ENCODE measurements at regions not wholly inside any gene's neighbourhood (a gene's known extent, or its start where the extent isn't known, plus 50 kb on each side); places are given as distances from the start of the nearest gene placed in this dataset.
A peak's percentile ranks its signal among the peaks of the same experiment; 100 is the strongest.

- DNase-seq (ENCODE audit: low spot score), result no peak
These were observed 962.1 kb upstream of the EEF2KMT start for GRCh38 chr16:6059671-6060070.

GRCh38 chr16:6057821-6058220 is 960.2 kb upstream of the EEF2KMT start:
- DNase-seq (ENCODE audit: low spot score), result no peak

DNA sequence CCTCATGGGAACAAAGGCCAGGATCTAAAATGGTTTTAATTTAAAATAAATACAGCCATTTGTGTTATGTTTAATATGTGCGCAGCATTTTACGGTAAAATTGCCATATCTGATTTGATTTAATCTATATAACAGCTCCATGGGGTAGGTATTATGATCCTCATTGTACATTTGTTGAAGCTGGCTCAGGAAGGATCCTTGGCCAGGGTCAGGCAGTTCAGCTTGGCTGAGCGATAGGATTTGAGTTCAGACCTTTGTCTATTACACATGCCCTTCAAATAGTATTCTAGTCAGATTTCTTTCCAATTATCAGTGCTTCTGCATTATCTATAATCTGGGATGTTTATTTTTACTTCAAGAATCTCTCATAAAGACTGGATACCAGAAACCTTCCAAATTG is 950.4 kb upstream of the EEF2KMT start:
- DNase-seq (ENCODE audit: low spot score), result no peak

DNA sequence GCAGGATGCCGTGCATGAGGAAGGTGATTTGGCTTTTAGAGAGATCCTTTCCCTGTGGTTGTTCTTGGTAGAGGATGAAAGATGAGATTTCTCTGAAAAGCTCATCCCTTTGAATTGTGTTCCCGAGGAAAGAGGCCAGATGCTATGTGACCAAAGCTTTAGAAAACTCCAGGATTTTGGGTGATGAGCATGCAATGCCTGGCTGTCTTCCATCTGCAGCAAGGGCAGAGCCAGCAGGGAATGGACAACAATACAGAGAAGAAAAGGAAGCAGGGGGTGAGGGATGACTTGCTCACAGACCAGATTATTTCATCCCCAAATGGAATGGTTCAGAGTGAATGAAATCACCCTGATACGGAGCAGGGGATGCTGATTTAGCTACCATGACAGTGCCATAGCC is 949.7 kb upstream of the EEF2KMT start:
- no peak for DNase-seq (ENCODE audit: low spot score)

GRCh38 chr16:6038941-6039645 is 941.5 kb upstream of the EEF2KMT start:
- DNase-seq (ENCODE audit: low spot score), result no peak

DNA sequence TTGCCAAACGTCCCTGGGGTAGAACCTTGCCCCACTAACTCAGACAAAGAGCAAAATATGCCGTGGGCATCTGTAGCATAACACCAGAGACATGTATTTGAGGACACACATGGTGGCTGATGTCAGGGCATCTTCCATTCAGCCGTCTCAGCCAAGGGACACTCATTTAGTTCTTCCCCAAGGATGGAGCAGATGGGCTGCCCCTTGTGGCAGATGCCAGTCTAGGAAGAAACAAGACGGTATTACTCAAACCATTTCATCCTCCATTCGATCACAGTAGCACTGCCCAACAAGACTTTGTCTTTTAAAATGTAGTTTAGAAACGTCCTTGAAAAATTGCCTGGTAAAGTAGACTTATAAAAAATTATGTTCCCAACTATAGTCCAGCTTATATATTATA is 937.6 kb upstream of the EEF2KMT start:
- no peak for DNase-seq (ENCODE audit: low spot score)

DNA sequence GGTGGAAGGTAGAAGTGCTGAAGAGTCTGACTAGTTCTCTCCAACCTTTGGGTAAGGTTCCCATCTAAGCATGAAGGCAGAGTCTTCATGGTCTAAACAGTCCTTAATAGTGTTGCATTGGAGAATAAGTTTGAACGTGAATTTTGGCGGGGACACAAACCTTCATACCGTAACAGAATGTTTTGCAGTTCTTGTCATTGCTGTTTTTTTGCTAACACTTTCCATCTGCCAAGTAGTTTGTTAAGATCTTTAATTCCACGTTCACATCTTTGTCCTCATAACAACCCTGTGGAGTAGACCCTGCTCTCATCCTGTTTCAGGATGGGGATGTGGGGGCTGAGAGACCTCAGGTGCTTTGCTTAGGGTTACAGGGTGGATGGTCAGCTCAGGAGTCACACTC is 936.9 kb upstream of the EEF2KMT start:
- no peak for DNase-seq (ENCODE audit: low spot score)

GRCh38 chr16:6032438-6032837 is 934.8 kb upstream of the EEF2KMT start:
- no peak for DNase-seq (ENCODE audit: low spot score)

DNA sequence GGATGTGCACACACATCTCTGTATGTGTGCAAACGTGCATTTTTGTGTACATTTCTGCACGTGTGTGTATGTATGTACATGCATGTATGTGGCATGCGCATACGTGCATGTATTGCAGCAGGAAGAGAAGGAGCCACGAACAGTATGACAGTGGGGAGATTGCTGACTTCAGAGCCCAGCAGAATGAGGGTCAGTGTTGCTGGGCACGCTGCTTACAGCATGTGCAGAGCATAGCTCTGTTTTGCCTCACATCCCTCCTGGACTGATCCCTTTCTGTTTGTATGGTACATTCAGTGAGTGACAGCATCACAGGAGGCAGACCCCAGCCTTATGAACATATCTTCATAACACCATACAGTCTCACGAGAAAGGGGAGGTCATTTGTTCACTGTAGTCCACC is 934.0 kb upstream of the EEF2KMT start:
- no peak for DNase-seq (ENCODE audit: low spot score)

- DNase-seq (ENCODE audit: low spot score), result no peak
These were observed 933.5 kb upstream of the EEF2KMT start for GRCh38 chr16:6031102-6031501.

- no peak for DNase-seq (ENCODE audit: low spot score)
These were observed 930.1 kb upstream of the EEF2KMT start for GRCh38 chr16:6027733-6028132.

- DNase-seq (ENCODE audit: low spot score), result no peak
These were observed 925.9 kb upstream of the EEF2KMT start for GRCh38 chr16:6023449-6023848.

- DNase-seq (ENCODE audit: low spot score), result no peak
These were observed 923.8 kb upstream of the EEF2KMT start for GRCh38 chr16:6021276-6021943.

GRCh38 chr16:6020162-6020985 is 922.8 kb upstream of the EEF2KMT start:
- peak; percentile 50 for DNase-seq (ENCODE audit: low spot score)

- peak; percentile 76 for DNase-seq (ENCODE audit: low spot score)
These were observed 921.9 kb upstream of the EEF2KMT start for GRCh38 chr16:6019490-6019991.

- peak; percentile 72 for DNase-seq (ENCODE audit: low spot score)
These were observed 921.4 kb upstream of the EEF2KMT start for GRCh38 chr16:6018848-6019489.

- peak; percentile 50 for DNase-seq (ENCODE audit: low spot score)
These were observed 919.1 kb upstream of the EEF2KMT start for GRCh38 chr16:6016530-6017184.

DNA sequence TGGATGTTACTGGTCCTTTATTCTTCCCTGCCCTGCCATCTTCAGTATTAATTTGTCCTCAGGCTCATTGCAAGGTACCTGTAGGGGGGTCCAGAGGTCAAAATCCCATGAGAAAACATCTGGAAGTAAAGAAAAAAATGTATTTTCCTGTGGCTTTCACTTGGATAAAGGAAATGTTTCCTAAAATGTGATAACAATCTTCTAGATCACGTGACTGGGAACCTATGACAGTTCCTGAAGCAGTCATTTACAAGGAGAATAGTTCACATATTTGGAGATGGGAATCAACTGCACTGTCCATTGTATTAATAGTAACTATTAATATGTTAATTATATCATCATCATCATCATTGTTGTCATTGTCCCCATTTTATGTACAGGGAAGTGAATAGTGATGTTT is 915.1 kb upstream of the EEF2KMT start:
- DNase-seq (ENCODE audit: low spot score), result no peak

GRCh38 chr16:6009151-6009550 is 911.6 kb upstream of the EEF2KMT start:
- no peak for DNase-seq (ENCODE audit: low spot score)

- DNase-seq (ENCODE audit: low spot score), result no peak
These were observed 911.1 kb upstream of the EEF2KMT start for GRCh38 chr16:6008670-6009069.

DNA sequence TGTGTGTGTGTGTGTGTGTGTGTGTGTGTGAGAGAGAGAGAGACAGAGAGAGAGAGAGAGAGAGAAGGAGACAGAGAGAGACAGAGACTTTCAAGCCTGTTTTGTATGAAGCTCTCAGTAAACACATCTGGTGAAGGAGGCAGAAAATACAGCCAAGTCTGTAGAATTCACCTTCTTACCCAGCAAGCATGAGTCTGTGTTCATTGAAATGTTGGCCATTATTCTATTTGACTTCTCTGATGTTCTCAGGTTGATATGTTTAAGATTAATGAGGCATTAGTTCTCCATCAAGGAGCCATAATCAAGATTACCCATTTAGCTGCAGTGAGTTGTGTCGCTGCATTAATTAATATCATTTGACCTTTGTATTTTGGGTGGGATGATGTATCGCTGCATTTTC is 895.8 kb upstream of the EEF2KMT start:
- DNase-seq (ENCODE audit: low spot score), result no peak

- DNase-seq (ENCODE audit: low spot score), result no peak
These were observed 885.4 kb upstream of the EEF2KMT start for GRCh38 chr16:5982979-5983378.

All from ecto neural progenitor cell (in vitro differentiated cells).